Daoy (cell line): ENCODE measurements at regions not wholly inside any gene's neighbourhood (a gene's known extent, or its start where the extent isn't known, plus 50 kb on each side); places are given as distances from the start of the nearest gene placed in this dataset.

Experiments used
- DNase-seq: peaks from one replicate; pipeline ENCODE4 v3.0.0-alpha.2; 2015; ENCODE audit warnings: low read depth

- no peak for DNase-seq
These were observed 196.4 kb downstream of the RASSF9 start for GRCh38 chr12:85639834-85640233.

GRCh38 chr12:85641796-85642195 lies 194.4 kb downstream of the RASSF9 start:
- no peak for DNase-seq

GRCh38 chr12:85642288-85642687 lies 193.9 kb downstream of the RASSF9 start:
- no peak for DNase-seq

- no peak for DNase-seq
These were observed 193.4 kb downstream of the RASSF9 start for GRCh38 chr12:85642808-85643207.

GRCh38 chr12:85644508-85644907 lies 191.7 kb downstream of the RASSF9 start:
- DNase-seq = no peak

GRCh38 chr12:85653731-85654455 lies 182.3 kb downstream of the RASSF9 start:
- no peak for DNase-seq

- DNase-seq = no peak
These were observed 181.8 kb downstream of the RASSF9 start for GRCh38 chr12:85654456-85654840.

GRCh38 chr12:85656561-85656960 lies 179.6 kb downstream of the RASSF9 start:
- DNase-seq = no peak

GRCh38 chr12:85657251-85657650 lies 179.0 kb downstream of the RASSF9 start:
- DNase-seq = no peak

GRCh38 chr12:85657836-85658630 lies 178.2 kb downstream of the RASSF9 start:
- DNase-seq = no peak

GRCh38 chr12:85659754-85660530 lies 176.3 kb downstream of the RASSF9 start:
- no peak for DNase-seq

- DNase-seq = no peak
These were observed 174.6 kb downstream of the RASSF9 start for GRCh38 chr12:85661461-85662206.

- no peak for DNase-seq
These were observed 174.0 kb downstream of the RASSF9 start for GRCh38 chr12:85662207-85662602.

- DNase-seq = no peak
These were observed 172.6 kb downstream of the RASSF9 start for GRCh38 chr12:85663631-85664030.

- no peak for DNase-seq
These were observed 171.8 kb downstream of the RASSF9 start for GRCh38 chr12:85664429-85664828.

- DNase-seq = no peak
These were observed 166.3 kb downstream of the RASSF9 start for GRCh38 chr12:85669911-85670310.

GRCh38 chr12:85672436-85672835 lies 163.8 kb downstream of the RASSF9 start:
- DNase-seq = no peak

GRCh38 chr12:85673921-85674420 lies 162.2 kb downstream of the RASSF9 start:
- DNase-seq = no peak

- no peak for DNase-seq
These were observed 159.1 kb downstream of the RASSF9 start for GRCh38 chr12:85676816-85677749.

GRCh38 chr12:85679296-85679695 lies 156.9 kb downstream of the RASSF9 start:
- no peak for DNase-seq
